ENCODE measurements at regions not wholly inside any gene's neighbourhood (a gene's known extent, or its start where the extent isn't known, plus 50 kb on each side); places are given as distances from the start of the nearest gene placed in this dataset.

DNA sequence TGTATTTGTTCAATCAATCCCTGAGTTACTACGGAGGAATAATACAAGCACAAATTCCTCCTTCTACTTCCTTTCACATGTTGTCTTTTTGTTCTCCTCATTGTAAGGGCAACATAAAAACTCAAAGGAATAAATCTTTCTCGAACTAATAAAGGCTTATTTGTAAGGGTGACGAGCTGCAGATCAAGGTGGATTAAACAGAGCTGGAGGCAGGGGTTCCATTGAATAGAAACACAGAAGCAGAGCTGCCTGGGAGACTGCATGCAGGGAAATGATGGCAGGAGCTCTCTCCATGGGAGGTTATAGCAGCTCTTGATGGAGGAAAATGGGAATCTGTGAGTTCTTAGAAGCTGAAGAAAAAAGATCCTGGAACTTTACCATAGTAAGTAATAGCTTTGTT lies 160.2 kb downstream of the CYYR1 start:
- DNase-seq (ENCODE audit: low spot score), result no peak

DNA sequence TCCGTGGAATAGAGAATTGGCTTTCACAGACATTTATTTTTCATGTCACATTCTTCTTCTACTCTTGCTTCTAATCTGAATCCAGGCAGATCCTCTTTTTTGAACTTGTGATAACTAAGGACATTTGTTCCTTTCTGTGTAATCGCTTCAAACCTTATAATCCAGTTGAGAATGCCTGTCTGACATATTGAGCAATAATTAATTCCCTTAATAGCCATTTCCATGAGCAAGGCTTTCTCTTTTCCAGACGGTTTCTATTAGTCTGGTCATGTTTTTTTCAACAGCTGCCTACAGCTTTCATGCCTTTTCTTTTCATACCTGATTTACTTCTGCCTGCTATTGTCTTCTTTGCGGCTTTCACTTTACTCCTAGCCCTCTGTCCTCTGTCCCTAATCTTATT lies 163.4 kb downstream of the CYYR1 start:
- no peak for DNase-seq (ENCODE audit: low spot score)

DNA sequence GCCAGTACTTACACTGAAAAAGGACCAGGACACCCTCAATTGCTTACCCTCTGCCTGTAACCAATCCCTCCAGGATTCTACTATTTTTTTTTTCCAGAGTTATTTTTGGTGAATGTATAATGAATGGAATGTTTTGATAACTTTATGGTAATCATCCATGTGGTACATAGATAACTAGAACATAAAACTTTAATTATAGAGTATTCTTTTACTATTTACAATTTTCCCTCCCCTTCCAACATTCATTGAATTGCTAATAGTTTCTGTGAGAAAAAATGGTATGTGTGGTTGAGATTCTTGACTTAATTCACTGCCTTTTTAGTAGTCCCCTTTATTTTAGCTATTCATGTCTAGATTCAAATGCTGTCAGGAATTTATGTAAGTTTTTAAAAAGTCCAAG lies 164.6 kb downstream of the CYYR1 start:
- no peak for DNase-seq (ENCODE audit: low spot score)

DNA sequence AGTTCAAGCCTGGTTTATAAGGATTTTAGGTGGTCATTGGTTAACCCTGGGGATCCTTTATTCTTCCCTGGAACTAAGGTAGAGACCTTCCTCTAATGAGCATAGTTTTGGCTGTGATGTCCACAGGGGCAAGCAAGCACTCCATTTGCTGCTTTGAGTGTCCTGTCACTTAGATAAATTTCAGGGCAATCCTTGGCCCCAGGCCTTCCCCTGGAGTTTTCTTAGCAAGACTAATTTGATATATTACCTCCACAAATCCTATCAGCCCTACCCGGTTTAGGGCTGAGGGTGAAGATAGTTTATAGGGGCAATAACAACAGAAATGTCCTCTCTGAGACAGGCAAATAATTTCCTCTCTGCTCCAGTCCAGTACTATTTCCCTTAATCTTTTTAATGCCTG lies 166.6 kb downstream of the CYYR1 start:
- DNase-seq (ENCODE audit: low spot score), result no peak

DNA sequence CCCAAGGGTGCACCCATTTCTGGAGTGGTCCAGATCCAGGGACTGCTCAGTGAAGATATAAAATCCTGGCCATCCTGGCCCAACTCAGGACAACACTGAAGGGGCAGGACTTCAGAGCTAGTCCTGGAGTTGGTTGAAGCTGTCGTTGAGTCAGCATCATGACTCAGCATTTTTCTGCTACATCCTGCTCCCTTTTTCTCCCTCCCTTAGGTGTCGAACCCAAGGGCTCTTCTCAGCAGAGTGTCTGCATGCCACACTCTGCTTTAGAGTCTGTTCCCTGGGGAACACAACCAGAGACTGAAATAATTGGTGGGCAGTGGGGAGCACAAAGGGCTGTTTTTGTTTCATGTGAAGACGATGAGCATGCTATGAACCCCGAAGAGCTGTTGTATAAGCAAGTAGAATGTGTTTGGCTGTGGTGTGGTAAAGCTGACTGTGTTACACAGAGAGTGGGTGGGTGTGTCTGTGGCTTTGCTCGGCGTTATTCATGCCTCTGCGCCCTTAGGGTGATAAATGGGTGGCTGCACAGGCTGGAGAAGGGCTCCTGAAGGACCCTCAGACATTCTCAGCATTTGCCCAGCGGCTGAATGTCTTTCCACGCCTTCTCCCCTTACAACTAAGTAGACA lies 167.2 kb downstream of the CYYR1 start:
- no peak for DNase-seq (ENCODE audit: low spot score)

DNA sequence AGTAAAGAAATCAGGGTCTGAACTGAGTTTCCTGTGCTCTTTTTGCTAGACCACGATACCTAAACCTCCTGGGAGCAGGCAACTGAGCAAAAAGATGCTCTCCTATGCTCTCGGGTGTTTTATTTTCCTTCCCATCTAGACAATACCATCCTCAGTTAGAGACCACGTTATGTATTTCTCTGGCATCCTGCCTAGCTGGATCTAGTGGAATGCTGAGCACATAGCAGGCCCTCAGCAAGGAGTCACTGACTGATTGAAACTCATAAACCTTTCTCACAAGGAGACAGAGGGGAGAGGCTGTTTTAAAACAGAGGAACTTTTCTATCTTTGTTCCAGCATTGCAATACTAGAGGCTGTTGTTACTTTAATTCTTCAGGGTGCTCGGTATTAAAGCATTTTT lies 168.0 kb downstream of the CYYR1 start:
- DNase-seq (ENCODE audit: low spot score), result no peak

DNA sequence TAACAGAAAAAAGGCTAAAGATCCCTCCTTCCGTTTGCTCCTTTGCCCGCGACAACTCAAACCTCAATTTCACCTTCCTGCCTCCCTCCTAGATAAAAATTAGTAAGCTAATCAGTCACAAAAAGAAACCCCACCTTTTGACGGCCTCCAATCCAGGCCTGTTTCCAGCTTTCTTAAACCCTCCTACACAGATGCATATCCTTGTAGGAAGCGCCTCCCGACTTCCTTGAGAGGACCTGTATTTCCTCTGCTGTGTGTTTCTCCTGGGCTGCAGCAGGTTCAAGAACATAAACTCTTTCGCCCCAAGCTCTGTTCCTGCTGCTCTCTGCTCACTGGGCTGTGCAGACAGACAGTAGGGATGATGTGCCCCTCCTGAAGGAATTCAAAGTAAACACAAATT lies 168.8 kb downstream of the CYYR1 start:
- DNase-seq (ENCODE audit: low spot score), result no peak

DNA sequence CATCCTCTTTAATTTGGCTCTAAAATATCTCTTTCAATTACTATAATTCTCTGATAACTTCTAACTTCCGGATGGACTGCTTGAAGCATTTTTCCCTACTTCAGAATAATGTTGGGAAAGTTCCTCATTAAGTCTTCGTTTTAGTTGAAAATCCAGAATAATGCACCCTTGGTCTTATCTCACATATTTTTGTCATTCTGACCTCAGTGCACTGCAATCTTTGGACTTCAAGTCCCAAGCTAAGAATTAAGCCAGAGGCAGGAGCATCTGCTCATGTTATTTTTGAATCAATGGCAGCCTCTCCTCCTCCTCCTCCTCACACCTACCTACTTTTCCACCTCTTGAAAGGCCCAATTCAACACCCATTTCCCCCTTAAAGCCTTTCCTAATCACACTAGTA lies 169.8 kb downstream of the CYYR1 start:
- no peak for DNase-seq (ENCODE audit: low spot score)

DNA sequence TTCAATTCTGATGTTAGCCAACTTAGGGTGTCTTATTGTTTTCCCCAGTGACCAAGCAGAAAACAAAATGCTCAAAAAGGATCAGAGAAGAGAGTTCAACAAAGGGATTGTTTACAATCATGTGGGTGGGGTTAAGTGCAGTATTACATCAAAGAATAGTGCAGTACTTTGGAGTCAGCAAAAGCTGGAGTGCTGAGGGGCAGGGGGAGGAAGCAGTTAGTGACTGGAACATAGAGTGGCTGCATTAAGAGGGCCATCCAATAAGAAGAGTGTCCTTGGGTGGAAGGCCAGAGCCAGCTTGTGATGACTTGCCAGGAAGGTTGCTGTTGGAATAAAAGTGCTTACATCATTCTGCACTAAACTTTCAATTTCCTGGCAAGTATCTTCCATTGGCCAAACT lies 175.5 kb downstream of the CYYR1 start:
- no peak for DNase-seq (ENCODE audit: low spot score)

DNA sequence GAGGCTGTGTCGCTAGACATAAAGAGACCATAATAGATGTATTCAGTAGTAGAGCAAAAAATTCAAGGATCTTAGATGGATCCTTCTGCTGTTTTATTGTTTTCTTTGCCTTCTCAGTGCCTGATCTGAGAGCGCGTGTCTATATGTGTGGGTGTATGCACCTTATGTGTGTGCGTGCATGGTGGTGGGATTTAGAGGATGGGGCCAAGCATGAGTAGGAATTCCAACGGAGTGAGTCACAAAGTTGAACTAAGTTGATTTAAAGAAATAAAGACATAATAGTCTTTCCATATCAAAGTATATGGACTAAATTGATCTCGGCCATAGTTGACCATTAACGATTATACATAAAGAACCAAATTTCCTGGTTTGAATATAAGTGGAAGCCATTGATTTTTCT lies 178.7 kb downstream of the CYYR1 start:
- no peak for DNase-seq (ENCODE audit: low spot score)

DNA sequence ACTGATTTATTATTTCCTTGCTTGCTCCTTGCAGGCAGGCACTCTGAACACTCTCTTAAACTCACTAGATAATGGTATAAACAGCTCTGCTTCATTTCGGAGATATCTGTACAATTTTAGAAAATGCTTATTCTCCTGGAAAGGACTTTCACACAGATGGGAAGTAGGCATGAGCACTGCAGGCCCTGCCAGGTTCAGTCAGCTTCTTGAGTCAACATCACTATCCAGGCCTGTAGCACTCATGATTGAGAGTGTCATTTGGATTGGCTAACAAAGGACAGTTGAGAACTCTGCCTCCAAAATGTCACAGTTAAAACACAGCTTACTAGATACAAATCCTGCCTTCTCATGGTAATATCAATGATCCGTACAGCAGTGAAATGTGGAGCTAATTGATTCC lies 181.9 kb downstream of the CYYR1 start:
- DNase-seq (ENCODE audit: low spot score), result no peak

DNA sequence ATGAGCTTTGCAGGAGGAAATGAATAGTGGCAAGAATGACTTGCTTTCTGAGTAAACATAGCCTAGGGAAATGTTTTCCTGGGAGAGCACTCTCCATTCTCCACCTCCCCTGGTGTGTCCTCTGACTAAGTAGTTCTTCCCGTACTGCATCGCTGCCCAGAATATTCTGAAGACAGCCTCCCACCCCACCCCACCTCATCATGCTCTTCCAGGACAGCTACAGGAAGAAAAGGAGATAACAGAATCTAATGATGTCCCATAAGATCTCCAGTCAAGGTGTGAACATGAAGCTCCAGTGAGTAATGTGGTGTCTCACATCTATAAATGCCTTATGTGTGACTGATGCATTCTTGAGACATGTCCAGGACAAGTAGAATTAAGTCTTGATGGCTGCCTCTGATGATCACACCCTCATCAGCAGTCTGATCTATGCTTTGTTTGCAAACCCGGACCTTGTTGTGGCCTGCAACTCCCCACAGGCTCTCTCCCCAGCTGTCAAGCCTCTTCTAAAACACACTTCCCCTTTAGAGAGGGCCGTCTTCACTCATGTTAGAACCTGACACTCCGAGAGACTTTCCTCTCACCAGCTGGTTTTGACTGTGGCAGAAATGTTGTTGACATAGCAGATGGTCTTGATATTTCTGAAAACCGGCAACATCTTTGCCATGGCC lies 183.0 kb downstream of the CYYR1 start:
- peak; percentile 55 for DNase-seq (ENCODE audit: low spot score)

DNA sequence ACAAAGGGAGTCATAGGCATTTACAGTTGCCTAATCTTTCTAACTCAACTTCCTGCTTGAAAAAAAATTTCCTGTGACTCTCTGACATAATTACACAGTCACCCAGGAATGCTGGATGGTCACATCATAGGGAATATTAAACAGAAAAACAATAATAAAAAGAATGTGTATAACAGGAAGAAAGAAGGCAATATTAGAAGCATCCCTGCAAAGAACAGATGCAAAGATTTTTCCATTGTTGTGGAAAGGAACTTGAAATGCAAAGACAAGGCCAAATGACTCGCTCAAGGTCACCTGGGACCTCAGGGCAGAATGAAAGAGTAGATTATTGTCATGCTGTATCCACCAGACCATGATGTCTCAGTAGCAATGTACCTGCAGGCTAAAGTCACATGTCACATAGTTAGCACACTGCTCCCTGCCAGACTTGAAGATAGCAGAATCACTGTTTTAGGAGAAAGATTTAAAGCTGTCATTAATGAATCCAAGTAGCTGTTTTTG lies 184.3 kb downstream of the CYYR1 start:
- no peak for DNase-seq (ENCODE audit: low spot score)

DNA sequence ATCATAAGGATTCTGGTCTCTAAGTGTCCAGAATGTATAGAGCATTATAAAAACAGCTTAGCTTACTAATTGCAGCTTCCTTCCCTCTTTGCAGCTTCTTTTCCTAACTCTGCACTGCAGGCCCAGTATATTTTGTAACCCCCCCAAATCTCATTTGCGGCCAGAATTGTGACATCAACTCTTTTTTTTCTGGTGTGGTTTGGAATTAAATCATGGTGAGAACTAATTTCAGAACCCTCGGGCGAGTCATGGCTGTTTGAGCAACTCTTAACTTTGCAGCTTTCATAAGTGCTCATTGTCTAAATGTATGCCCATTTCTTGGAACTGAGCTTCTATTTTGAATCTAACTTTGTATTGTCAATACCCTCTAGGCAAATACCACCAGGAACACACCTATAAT lies 187.4 kb downstream of the CYYR1 start:
- DNase-seq (ENCODE audit: low spot score), result no peak

DNA sequence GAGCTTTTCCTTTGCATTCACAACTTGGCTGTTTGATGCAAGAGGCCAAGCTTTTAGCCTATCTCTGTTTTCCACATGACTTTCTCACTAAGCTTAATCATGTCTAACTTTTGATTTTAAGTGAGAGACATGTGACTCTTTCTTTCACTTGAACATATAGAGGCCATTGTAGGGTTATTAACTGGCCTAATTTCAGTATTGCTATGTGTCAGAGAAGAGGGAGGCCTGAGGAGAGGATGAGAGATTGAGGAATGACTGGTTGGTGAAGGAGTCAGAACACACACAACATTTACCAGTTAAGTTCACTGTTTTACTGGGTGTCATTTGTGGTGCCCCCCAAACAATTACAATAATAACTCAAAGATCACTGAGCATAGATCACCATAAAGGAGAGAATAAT lies 193.5 kb downstream of the CYYR1 start:
- no peak for DNase-seq (ENCODE audit: low spot score)

DNA sequence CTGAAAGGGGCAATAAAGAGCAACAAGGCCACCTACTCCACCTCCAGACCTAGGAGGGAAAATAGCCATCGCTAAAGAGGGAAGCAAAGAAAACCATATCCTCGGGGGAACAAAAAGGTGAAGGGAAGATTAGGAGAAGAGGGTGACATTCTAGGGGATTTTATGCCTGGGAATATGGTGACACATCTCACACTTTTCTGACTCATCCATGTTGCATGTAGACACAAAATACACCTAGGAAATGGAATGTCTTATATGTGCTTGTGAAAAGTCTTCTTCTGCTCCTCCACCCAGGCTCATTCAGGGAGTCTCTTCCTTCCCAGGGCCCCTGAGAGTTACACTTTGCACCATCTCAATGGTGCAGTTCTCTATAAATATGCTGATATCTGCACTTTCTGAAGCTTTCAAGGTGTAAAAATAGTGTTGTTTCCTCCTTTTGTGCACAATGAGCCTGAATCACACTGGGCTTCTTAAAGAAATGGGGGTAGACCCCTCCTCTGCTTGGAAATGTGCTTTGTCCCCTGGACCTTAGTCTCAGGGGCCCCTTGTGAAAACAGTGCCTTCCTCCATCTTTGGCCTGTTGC lies 195.9 kb downstream of the CYYR1 start:
- no peak for DNase-seq (ENCODE audit: low spot score)

DNA sequence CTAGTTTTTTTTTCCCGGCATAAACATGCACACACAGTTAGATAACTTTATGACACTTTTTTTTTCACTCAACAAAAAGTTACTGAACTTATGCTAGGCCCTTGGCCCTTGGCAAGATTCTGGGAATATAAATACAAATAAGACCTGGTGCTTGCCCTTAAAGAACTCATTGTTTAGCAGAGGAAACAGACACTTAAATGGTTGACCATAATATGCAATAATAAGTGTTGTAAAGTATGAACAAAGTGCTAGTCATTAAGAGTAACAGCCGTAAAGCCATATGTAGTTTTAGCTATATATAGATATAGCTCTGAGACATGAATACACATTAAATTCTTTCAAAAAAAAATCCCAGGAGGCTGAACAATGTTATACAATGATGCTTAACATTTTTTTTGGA lies 198.3 kb downstream of the CYYR1 start:
- DNase-seq (ENCODE audit: low spot score), result no peak

DNA sequence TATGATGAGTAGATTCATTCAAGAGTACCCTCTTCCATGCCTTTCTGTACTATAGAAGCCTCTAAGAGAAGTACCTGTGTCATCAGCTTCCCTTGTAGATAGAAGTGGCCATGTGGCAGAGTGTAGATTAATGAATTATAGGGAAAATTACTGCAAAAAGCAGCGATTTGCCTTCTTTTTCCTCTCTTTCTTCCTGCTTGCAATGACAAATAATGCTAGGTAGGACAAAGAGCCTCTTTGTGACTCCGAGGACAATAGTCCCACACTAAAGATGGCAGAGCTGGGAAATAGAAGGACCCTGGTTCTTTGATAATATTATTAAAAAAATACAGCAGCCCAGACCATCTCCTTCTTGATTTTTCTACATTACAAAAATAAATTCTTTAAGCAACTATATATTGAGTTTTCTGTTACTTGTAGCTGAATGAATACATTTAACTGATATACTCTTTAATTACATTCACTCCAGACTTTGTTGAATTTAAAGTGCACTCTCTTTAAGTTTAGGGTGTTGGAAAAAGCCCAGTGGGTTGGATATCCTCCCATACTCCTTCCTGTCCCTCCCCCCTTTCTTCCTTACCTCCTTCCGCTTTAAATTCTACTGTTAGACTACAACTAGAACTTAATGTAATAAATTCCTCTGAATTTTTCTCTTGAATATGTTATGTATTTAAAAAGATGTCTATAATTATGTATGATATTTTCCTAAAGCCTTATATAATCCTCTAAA lies 198.2 kb upstream of the APP start:
- DNase-seq (ENCODE audit: low spot score), result no peak

DNA sequence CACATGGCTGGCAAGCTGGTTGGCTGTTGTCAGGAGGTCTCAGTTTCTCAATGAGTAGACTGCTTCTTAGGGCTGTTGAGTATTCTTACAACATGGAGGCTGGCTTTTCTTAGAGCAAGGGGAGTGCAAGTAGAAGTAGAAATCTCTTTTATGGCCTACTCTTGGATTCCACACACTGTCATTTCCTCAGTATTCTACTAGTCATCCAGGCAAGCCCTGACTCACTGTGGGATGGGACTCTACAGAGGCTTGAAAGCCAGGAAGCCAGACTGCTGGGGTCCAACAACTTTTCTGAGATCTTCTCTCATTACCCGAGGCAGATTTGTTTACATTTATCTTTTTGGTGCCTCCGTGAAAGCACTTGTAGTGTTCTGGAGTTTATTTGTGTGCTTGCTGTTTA lies 196.2 kb upstream of the APP start:
- DNase-seq (ENCODE audit: low spot score), result no peak

DNA sequence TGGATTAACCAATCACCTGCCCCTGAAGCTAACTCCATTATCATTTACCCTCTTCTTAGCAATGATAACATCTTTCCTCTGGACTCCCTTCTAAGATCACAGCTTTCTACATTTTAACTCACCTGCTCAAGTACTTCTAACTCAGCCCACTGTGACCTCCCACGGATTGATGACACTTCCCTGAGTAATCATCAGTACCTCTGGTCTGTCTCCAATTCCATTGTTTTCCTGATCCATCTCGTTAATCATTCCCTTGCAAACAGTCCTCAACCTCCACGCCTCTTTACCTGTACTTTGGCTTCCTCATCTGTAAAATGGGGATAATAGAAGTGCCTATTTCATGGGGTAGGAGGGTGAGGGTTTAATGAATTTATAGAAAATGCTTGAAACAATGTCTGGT lies 195.3 kb upstream of the APP start:
- DNase-seq (ENCODE audit: low spot score), result no peak

DNA sequence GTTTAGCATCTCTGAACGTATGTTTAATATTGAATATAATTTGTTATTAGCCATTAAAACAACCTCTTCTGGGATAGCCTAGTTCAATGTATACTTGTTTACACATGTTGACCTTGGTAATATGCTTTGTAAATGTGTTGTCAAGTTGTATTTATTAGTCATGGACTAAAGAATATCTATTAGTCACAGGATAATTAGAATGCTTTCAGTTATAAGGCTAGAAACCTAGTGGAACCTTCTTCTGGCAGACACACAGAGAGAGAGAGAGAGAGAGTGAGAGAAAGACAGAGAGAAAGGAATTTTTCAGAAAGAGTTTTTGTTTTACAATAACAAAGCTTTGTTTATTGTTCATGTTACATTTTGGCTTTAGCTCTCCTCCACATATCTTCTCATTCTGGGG lies 181.1 kb upstream of the APP start:
- no peak for DNase-seq (ENCODE audit: low spot score)

DNA sequence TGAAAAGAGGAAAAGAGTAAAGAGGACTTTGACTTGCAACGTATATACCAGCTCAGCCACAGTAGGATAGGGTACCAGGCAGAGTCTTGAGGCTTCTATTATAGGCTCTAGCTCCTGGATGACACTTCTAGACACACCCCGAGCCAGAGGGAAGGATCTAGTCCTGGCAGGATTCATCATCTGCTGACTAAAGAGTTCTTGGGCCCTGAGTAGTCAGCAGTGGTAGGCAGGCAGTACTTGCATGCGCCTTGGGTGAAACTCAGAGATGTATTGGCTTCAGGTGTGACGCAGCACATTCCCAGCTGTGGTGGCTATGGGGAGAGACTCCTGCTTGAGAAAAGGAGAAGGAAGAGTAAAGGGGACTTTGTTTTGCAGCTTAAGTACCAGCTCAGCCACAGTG lies 162.3 kb upstream of the APP start:
- no peak for DNase-seq (ENCODE audit: low spot score)

All from ureter (tissue), 1 donor.